ENCODE measurements at regions not wholly inside any gene's neighbourhood (a gene's known extent, or its start where the extent isn't known, plus 50 kb on each side); places are given as distances from the start of the nearest gene placed in this dataset.

- DNase-seq = no peak
Measured at GRCh38 chr16:85190572-85190971, 78.3 kb upstream of the CIBAR2 start.

- DNase-seq = no peak
Measured at GRCh38 chr16:85191341-85191965, 79.2 kb upstream of the CIBAR2 start.

GRCh38 chr16:85192238-85193114, 80.2 kb upstream of the CIBAR2 start:
- DNase-seq = no peak

- DNase-seq = no peak
Measured at GRCh38 chr16:85193115-85193493, 80.8 kb upstream of the CIBAR2 start.

GRCh38 chr16:85193876-85194275, 81.6 kb upstream of the CIBAR2 start:
- no peak for DNase-seq

- no peak for DNase-seq
Measured at GRCh38 chr16:85194307-85195270, 82.3 kb upstream of the CIBAR2 start.

GRCh38 chr16:85195271-85195647, 83.0 kb upstream of the CIBAR2 start:
- no peak for DNase-seq

- DNase-seq = no peak
Measured at GRCh38 chr16:85195900-85196772, 83.9 kb upstream of the CIBAR2 start.

GRCh38 chr16:85196976-85197375, 84.7 kb upstream of the CIBAR2 start:
- no peak for DNase-seq

GRCh38 chr16:85197611-85198566, 85.6 kb upstream of the CIBAR2 start:
- no peak for DNase-seq

GRCh38 chr16:85199069-85199725, 86.9 kb upstream of the CIBAR2 start:
- no peak for DNase-seq

GRCh38 chr16:85199880-85200279, 87.6 kb upstream of the CIBAR2 start:
- no peak for DNase-seq

- DNase-seq = no peak
Measured at GRCh38 chr16:85200471-85201278, 88.4 kb upstream of the CIBAR2 start.

GRCh38 chr16:85201574-85201973, 89.3 kb upstream of the CIBAR2 start:
- no peak for DNase-seq

GRCh38 chr16:85202051-85202601, 89.9 kb upstream of the CIBAR2 start:
- no peak for DNase-seq

GRCh38 chr16:85202631-85203461, 90.6 kb upstream of the CIBAR2 start:
- no peak for DNase-seq

- no peak for DNase-seq
Measured at GRCh38 chr16:85203462-85203813, 91.2 kb upstream of the CIBAR2 start.

- DNase-seq = no peak
Measured at GRCh38 chr16:85204242-85205010, 92.2 kb upstream of the CIBAR2 start.

All from GF-D8 (cell line).